GM19043 (cell line): ENCODE measurements at regions not wholly inside any gene's neighbourhood (a gene's known extent, or its start where the extent isn't known, plus 50 kb on each side); places are given as distances from the start of the nearest gene placed in this dataset.
"Not testable (repeated sequence)": the region's sequence is repeated elsewhere in the genome, so short reads cannot be mapped to it uniquely, and the experiment has no call there.

ENCODE experiments used
- ATAC-seq: cut with Tn5 transposase; IDR thresholded peaks from one replicate; pipeline ENCODE4 v1.9.1; 2021; ENCODE audit warnings: low read depth; ENCODE audit not compliant: unreplicated experiment

GRCh38 chr15:70528270-70528706, 235.1 kb downstream of the UACA start:
- ATAC-seq, result peak; percentile 84

GRCh38 chr15:70526974-70527325, 236.4 kb downstream of the UACA start:
- ATAC-seq, result no peak

GRCh38 chr15:70526221-70526973, 237.0 kb downstream of the UACA start:
- no peak for ATAC-seq

GRCh38 chr15:70525551-70525950, 237.8 kb downstream of the UACA start:
- no peak for ATAC-seq

GRCh38 chr15:70524470-70524869, 238.9 kb downstream of the UACA start:
- no peak for ATAC-seq

GRCh38 chr15:70523616-70524015, 239.7 kb downstream of the UACA start:
- no peak for ATAC-seq

- ATAC-seq, result no peak
Measured at GRCh38 chr15:70523192-70523591, 240.2 kb downstream of the UACA start.

- no peak for ATAC-seq
Measured at GRCh38 chr15:70522323-70522966, 240.9 kb downstream of the UACA start.

GRCh38 chr15:70521576-70522322, 241.6 kb downstream of the UACA start:
- no peak for ATAC-seq

GRCh38 chr15:70519616-70520015, 243.7 kb downstream of the UACA start:
- no peak for ATAC-seq

GRCh38 chr15:70519004-70519365, 244.4 kb downstream of the UACA start:
- no peak for ATAC-seq

GRCh38 chr15:70518201-70519003, 245.0 kb downstream of the UACA start:
- no peak for ATAC-seq

- no peak for ATAC-seq
Measured at GRCh38 chr15:70517194-70517590, 246.2 kb downstream of the UACA start.

GRCh38 chr15:70516408-70517193, 246.8 kb downstream of the UACA start:
- no peak for ATAC-seq

GRCh38 chr15:70514251-70514650, 249.1 kb downstream of the UACA start:
- no peak for ATAC-seq

- ATAC-seq, result no peak
Measured at GRCh38 chr15:70513819-70514218, 249.5 kb downstream of the UACA start.

GRCh38 chr15:70512772-70513362, 250.5 kb downstream of the UACA start:
- ATAC-seq, result no peak

GRCh38 chr15:70511972-70512587, 251.3 kb downstream of the UACA start:
- not testable (repeated sequence) for ATAC-seq

- no peak for ATAC-seq
Measured at GRCh38 chr15:70510433-70510832, 252.9 kb downstream of the UACA start.
